Spinal cord (tissue), 1 donor: ENCODE measurements at regions not wholly inside any gene's neighbourhood (a gene's known extent, or its start where the extent isn't known, plus 50 kb on each side); places are given as distances from the start of the nearest gene placed in this dataset. TPM values are rescaled to one million over a fixed set of nuclear protein-coding genes. Genes with fewer than 3 reads are reported as not detected.

ENCODE experiments used
- small RNA-seq: library from RNA; depleted of rRNA; stranded (forward); fragments of <200 nt; gene quantifications from one replicate; pipeline ENCODE3, GENCODE V24; 2014; ENCODE audit warnings: low replicate concordance

Small RNA genes lying in the stretch of these regions (small RNA-seq; reads per million reads assigned to genes)
- gene AC026826.2 (not detected), gene AC026826.3 (not detected)
